Dendritic cell treated with granulocyte-macrophage colony-stimulating factor and Interleukin-4, amounts not matched to agents 40 ng/mL and 50 ng/mL, for 4 days (primary cell): ENCODE measurements at regions not wholly inside any gene's neighbourhood (a gene's known extent, or its start where the extent isn't known, plus 50 kb on each side); places are given as distances from the start of the nearest gene placed in this dataset.
"Not testable (repeated sequence)": the region's sequence is repeated elsewhere in the genome, so short reads cannot be mapped to it uniquely, and the experiment has no call there.

Experiments used
- H3K27ac Mint-ChIP-seq: one replicate; pipeline ENCODE4 v1.8.0; 2022; ENCODE audit warnings: mild to moderate bottlenecking, mixed read lengths
- H3K27me3 Mint-ChIP-seq: one replicate; pipeline ENCODE4 v1.8.0; 2022; ENCODE audit warnings: mild to moderate bottlenecking, mixed read lengths
- H3K36me3 Mint-ChIP-seq: one replicate; pipeline ENCODE4 v1.8.0; 2022; ENCODE audit warnings: low read depth, mixed read lengths
- H3K4me1 Mint-ChIP-seq: one replicate; pipeline ENCODE4 v1.8.0; 2022; ENCODE audit warnings: low read depth, mixed read lengths
- H3K4me3 Mint-ChIP-seq: one replicate; pipeline ENCODE4 v1.8.0; 2022; ENCODE audit warnings: mild to moderate bottlenecking, moderate library complexity, mixed read lengths
- H3K9me3 Mint-ChIP-seq: one replicate; pipeline ENCODE4 v1.8.0; 2022; ENCODE audit warnings: mixed read lengths
- intact Hi-C: fragments of 100-400 bp; cut with micrococcal nuclease; formaldehyde crosslinking; loops from one replicate; pipeline ENCODE4 v1.15.0; 2022

GRCh38 chr2:150258781-150259307 lies 228.6 kb downstream of the RND3 start:
- Mint-ChIP-seq H3K27ac (no peak overlapping the region), H3K36me3 (no peaks in the 10 kb centered on the region), H3K9me3 (peaks cover 26% of the 10 kb centered on the region), H3K27me3 (no peaks in the 10 kb centered on the region), H3K4me3 (no peak overlapping the region), H3K4me1 (no peaks in the 10 kb centered on the region)
- intact Hi-C loops = no loop called here

- intact Hi-C loops = no loop called here
- H3K4me3 Mint-ChIP-seq = no peak overlapping the region
- no peak overlapping the region for H3K27ac Mint-ChIP-seq
- no peaks in the 10 kb centered on the region for H3K4me1 Mint-ChIP-seq
- peaks cover 27% of the 10 kb centered on the region for H3K9me3 Mint-ChIP-seq
- H3K36me3 Mint-ChIP-seq = no peaks in the 10 kb centered on the region
- no peaks in the 10 kb centered on the region for H3K27me3 Mint-ChIP-seq
Observed at GRCh38 chr2:150256736-150257135, 230.7 kb downstream of the RND3 start.

- no peaks in the 10 kb centered on the region for H3K36me3 Mint-ChIP-seq
- H3K27me3 Mint-ChIP-seq = no peaks in the 10 kb centered on the region
- intact Hi-C loops = no loop called here
- H3K9me3 Mint-ChIP-seq = peaks cover 16% of the 10 kb centered on the region
- H3K4me1 Mint-ChIP-seq = no peaks in the 10 kb centered on the region
- H3K27ac Mint-ChIP-seq = no peak overlapping the region
- no peak overlapping the region for H3K4me3 Mint-ChIP-seq
Observed at GRCh38 chr2:150255528-150255927, 231.9 kb downstream of the RND3 start.

GRCh38 chr2:150249735-150250134 lies 237.7 kb downstream of the RND3 start:
- H3K27ac Mint-ChIP-seq, intact Hi-C loops, H3K27me3 Mint-ChIP-seq, H3K4me1 Mint-ChIP-seq, H3K4me3 Mint-ChIP-seq, H3K36me3 Mint-ChIP-seq: not testable (repeated sequence)
- H3K9me3 Mint-ChIP-seq = peaks cover 14% of the 10 kb centered on the region

GRCh38 chr2:150247481-150247880 lies 240.0 kb downstream of the RND3 start:
- Mint-ChIP-seq H3K27ac (no peak overlapping the region), H3K36me3 (no peaks in the 10 kb centered on the region), H3K27me3 (no peaks in the 10 kb centered on the region), H3K9me3 (peaks cover 4% of the 10 kb centered on the region), H3K4me3 (no peak overlapping the region), H3K4me1 (no peaks in the 10 kb centered on the region)
- intact Hi-C loops = no loop called here

GRCh38 chr2:150234787-150235446 lies 252.6 kb downstream of the RND3 start:
- Mint-ChIP-seq H3K4me1 (no peaks in the 10 kb centered on the region), H3K27me3 (no peaks in the 10 kb centered on the region), H3K9me3 (no peaks in the 10 kb centered on the region), H3K27ac (no peak overlapping the region), H3K36me3 (no peaks in the 10 kb centered on the region), H3K4me3 (no peak overlapping the region)
- intact Hi-C loops = no loop called here

- Mint-ChIP-seq H3K27ac (no peak overlapping the region), H3K9me3 (no peaks in the 10 kb centered on the region), H3K4me3 (no peak overlapping the region), H3K4me1 (no peaks in the 10 kb centered on the region), H3K36me3 (no peaks in the 10 kb centered on the region), H3K27me3 (no peaks in the 10 kb centered on the region)
- intact Hi-C loops = no loop called here
Observed at GRCh38 chr2:150232871-150233270, 254.6 kb downstream of the RND3 start.

- no peaks in the 10 kb centered on the region for H3K27me3 Mint-ChIP-seq
- intact Hi-C loops = no loop called here
- no peak overlapping the region for H3K27ac Mint-ChIP-seq
- H3K36me3 Mint-ChIP-seq = no peaks in the 10 kb centered on the region
- no peaks in the 10 kb centered on the region for H3K9me3 Mint-ChIP-seq
- no peak overlapping the region for H3K4me3 Mint-ChIP-seq
- no peaks in the 10 kb centered on the region for H3K4me1 Mint-ChIP-seq
Observed at GRCh38 chr2:150232321-150232720, 255.1 kb downstream of the RND3 start.

GRCh38 chr2:150230616-150231015 lies 256.9 kb downstream of the RND3 start:
- H3K36me3 Mint-ChIP-seq = no peaks in the 10 kb centered on the region
- no peaks in the 10 kb centered on the region for H3K27me3 Mint-ChIP-seq
- H3K4me3 Mint-ChIP-seq = no peak overlapping the region

GRCh38 chr2:150230004-150230403 lies 257.5 kb downstream of the RND3 start:
- Mint-ChIP-seq H3K9me3 (no peaks in the 10 kb centered on the region), H3K4me1 (no peaks in the 10 kb centered on the region), H3K36me3 (no peaks in the 10 kb centered on the region), H3K27ac (no peak overlapping the region), H3K27me3 (no peaks in the 10 kb centered on the region), H3K4me3 (no peak overlapping the region)
- intact Hi-C loops = no loop called here

More at GRCh38 chr2:150230616-150231015, 256.9 kb downstream of the RND3 start:
- Mint-ChIP-seq H3K27ac (no peak overlapping the region), H3K4me1 (no peaks in the 10 kb centered on the region), H3K9me3 (no peaks in the 10 kb centered on the region)
- intact Hi-C loops = no loop called here

- Mint-ChIP-seq H3K4me1 (no peaks in the 10 kb centered on the region), H3K27ac (no peak overlapping the region), H3K4me3 (no peak overlapping the region), H3K36me3 (no peaks in the 10 kb centered on the region), H3K9me3 (no peaks in the 10 kb centered on the region), H3K27me3 (no peaks in the 10 kb centered on the region)
- intact Hi-C loops = no loop called here
Observed at GRCh38 chr2:150228936-150229335, 258.5 kb downstream of the RND3 start.

GRCh38 chr2:150225030-150225429 lies 262.4 kb downstream of the RND3 start:
- no peaks in the 10 kb centered on the region for H3K27me3 Mint-ChIP-seq
- intact Hi-C loops = no loop called here
- H3K27ac Mint-ChIP-seq = no peak overlapping the region
- no peaks in the 10 kb centered on the region for H3K9me3 Mint-ChIP-seq
- no peaks in the 10 kb centered on the region for H3K36me3 Mint-ChIP-seq
- H3K4me1 Mint-ChIP-seq = no peaks in the 10 kb centered on the region
- no peak overlapping the region for H3K4me3 Mint-ChIP-seq

- no peaks in the 10 kb centered on the region for H3K36me3 Mint-ChIP-seq
- no peaks in the 10 kb centered on the region for H3K9me3 Mint-ChIP-seq
- no peaks in the 10 kb centered on the region for H3K4me1 Mint-ChIP-seq
- no peak overlapping the region for H3K4me3 Mint-ChIP-seq
- H3K27ac Mint-ChIP-seq = no peak overlapping the region
- H3K27me3 Mint-ChIP-seq = no peaks in the 10 kb centered on the region
- intact Hi-C loops = no loop called here
Observed at GRCh38 chr2:150224321-150224720, 263.1 kb downstream of the RND3 start.

GRCh38 chr2:150222942-150223341 lies 264.5 kb downstream of the RND3 start:
- no peaks in the 10 kb centered on the region for H3K27me3 Mint-ChIP-seq
- H3K4me3 Mint-ChIP-seq = no peak overlapping the region
- H3K9me3 Mint-ChIP-seq = no peaks in the 10 kb centered on the region
- intact Hi-C loops = no loop called here
- H3K27ac Mint-ChIP-seq = no peak overlapping the region
- no peaks in the 10 kb centered on the region for H3K36me3 Mint-ChIP-seq
- H3K4me1 Mint-ChIP-seq = no peaks in the 10 kb centered on the region

GRCh38 chr2:150222379-150222778 lies 265.1 kb downstream of the RND3 start:
- no peaks in the 10 kb centered on the region for H3K9me3 Mint-ChIP-seq
- no peak overlapping the region for H3K27ac Mint-ChIP-seq
- no peaks in the 10 kb centered on the region for H3K27me3 Mint-ChIP-seq
- intact Hi-C loops = no loop called here
- H3K4me1 Mint-ChIP-seq = no peaks in the 10 kb centered on the region
- H3K36me3 Mint-ChIP-seq = no peaks in the 10 kb centered on the region
- no peak overlapping the region for H3K4me3 Mint-ChIP-seq
